OCI-LY1 (cell line): ENCODE measurements at regions not wholly inside any gene's neighbourhood (a gene's known extent, or its start where the extent isn't known, plus 50 kb on each side); places are given as distances from the start of the nearest gene placed in this dataset.

Experiments used
- H2AFZ ChIP-seq: fragments of 200-600 bp; sonication (generic), shearing (Covaris generic); 2 replicates; pipeline ENCODE4 v1.6.0; 2014; ENCODE audit warnings: antibody characterized with exemption, mild to moderate bottlenecking, low read length
- H3F3A ChIP-seq: fragments of 200-600 bp; sonication (generic), shearing (Covaris generic); 2 replicates; pipeline ENCODE4 v1.6.0; 2014; ENCODE audit warnings: mild to moderate bottlenecking, antibody characterized with exemption, low read length, moderate library complexity; ENCODE audit not compliant: insufficient read depth
- H3K27ac ChIP-seq: fragments of 200-600 bp; sonication (generic); 2 replicates; pipeline ENCODE4 v1.5.1; 2014; ENCODE audit warnings: low read length, mixed run types, mild to moderate bottlenecking, low read depth; ENCODE audit not compliant: poor library complexity, severe bottlenecking
- H3K27me3 ChIP-seq: fragments of 200-600 bp; sonication (generic); 2 replicates; pipeline ENCODE4 v1.6.0; 2014; ENCODE audit warnings: antibody characterized with exemption, mild to moderate bottlenecking, low read length, moderate library complexity; ENCODE audit not compliant: insufficient read depth
- H3K36me3 ChIP-seq: fragments of 200-600 bp; sonication (generic); 2 replicates; pipeline ENCODE4 v1.6.1; 2014; ENCODE audit warnings: mild to moderate bottlenecking, antibody characterized with exemption, low read length, moderate library complexity, mixed read lengths; ENCODE audit not compliant: insufficient read depth
- H3K4me1 ChIP-seq: fragments of 200-600 bp; sonication (generic); 2 replicates; pipeline ENCODE4 v1.5.1; 2014; ENCODE audit warnings: mild to moderate bottlenecking, low read length, moderate library complexity; ENCODE audit not compliant: insufficient read depth, severe bottlenecking
- H3K4me2 ChIP-seq: fragments of 200-600 bp; sonication (generic), shearing (Covaris generic); 2 replicates; pipeline ENCODE4 v1.6.1; 2014; ENCODE audit warnings: low read length
- H3K4me3 ChIP-seq: fragments of 200-600 bp; sonication (generic); 2 replicates; pipeline ENCODE4 v1.5.1; 2014; ENCODE audit warnings: low read length, low read depth, mild to moderate bottlenecking, mixed read lengths; ENCODE audit not compliant: poor library complexity, severe bottlenecking
- H3K79me2 ChIP-seq: fragments of 200-600 bp; shearing (Covaris generic); 2 replicates; pipeline ENCODE4 v1.6.1; 2016; ENCODE audit warnings: mixed run types, low read length, mixed read lengths; ENCODE audit not compliant: insufficient read depth
- H3K9ac ChIP-seq: fragments of 200-600 bp; sonication (generic), shearing (Covaris generic); 2 replicates; pipeline ENCODE4 v1.6.1; 2014; ENCODE audit warnings: mild to moderate bottlenecking, low read length, mixed read lengths
- H3K9me2 ChIP-seq: fragments of 200-600 bp; sonication (generic), shearing (Covaris generic); 2 replicates; pipeline ENCODE4 v1.6.1; 2014; ENCODE audit warnings: low read depth, mild to moderate bottlenecking, low read length, mixed read lengths
- H3K9me3 ChIP-seq: fragments of 200-600 bp; shearing (Covaris generic); 2 replicates; pipeline ENCODE4 v1.6.1; 2014; ENCODE audit warnings: low read length, mixed read lengths
- H4K20me1 ChIP-seq: fragments of 200-600 bp; sonication (generic), shearing (Covaris generic); 2 replicates; pipeline ENCODE4 v1.6.0; 2016; ENCODE audit warnings: mild to moderate bottlenecking, low read length; ENCODE audit not compliant: insufficient read depth
- CTCF ChIP-seq: fragments of 200-600 bp; sonication (generic), shearing (Covaris generic); IDR thresholded peaks from 2 replicates; pipeline ENCODE4 v1.5.1; 2017; ENCODE audit warnings: mild to moderate bottlenecking, antibody characterized with exemption, low read length, moderate library complexity, mixed read lengths
- EZH2 ChIP-seq: fragments of 200-600 bp; sonication (generic), shearing (Covaris generic); IDR thresholded peaks from 2 replicates; pipeline ENCODE4 v1.8.0; 2017; ENCODE audit warnings: borderline replicate concordance, mixed run types, mild to moderate bottlenecking, antibody characterized with exemption, low read length, moderate library complexity, mixed read lengths

GRCh38 chr3:126257984-126258383, 77.6 kb upstream of the ALDH1L1 start:
- no peaks in the 10 kb centered on the region for H3K9me2 ChIP-seq
- H3K4me3 ChIP-seq, result no peak overlapping the region
- H3K36me3 ChIP-seq, result no peaks in the 10 kb centered on the region
- no peak overlapping the region for H3K4me2 ChIP-seq
- TF ChIP-seq CTCF (no peak), EZH2 (no peak)
- no peaks in the 10 kb centered on the region for H3K79me2 ChIP-seq
- H3F3A ChIP-seq, result no peaks in the 10 kb centered on the region
- no peak overlapping the region for H3K27ac ChIP-seq
- no peak overlapping the region for H3K9ac ChIP-seq
- H3K27me3 ChIP-seq, result 0 out of 2 replicates have a peak, but pooled peaks cover 1% of the 10 kb centered on the region
- no peaks in the 10 kb centered on the region for H3K4me1 ChIP-seq
- no peaks in the 10 kb centered on the region for H4K20me1 ChIP-seq
- no peaks in the 10 kb centered on the region for H3K9me3 ChIP-seq
- no peak overlapping the region for H2AFZ ChIP-seq

- Histone ChIP-seq H3F3A (no peaks in the 10 kb centered on the region), H3K36me3 (no peaks in the 10 kb centered on the region), H3K27me3 (no peaks in the 10 kb centered on the region), H3K9ac (no peak overlapping the region), H3K4me3 (no peak overlapping the region), H3K4me2 (no peak overlapping the region), H3K4me1 (no peaks in the 10 kb centered on the region), H3K79me2 (no peaks in the 10 kb centered on the region), H3K9me2 (no peaks in the 10 kb centered on the region), H2AFZ (no peak overlapping the region), H3K9me3 (no peaks in the 10 kb centered on the region), H3K27ac (no peak overlapping the region), H4K20me1 (no peaks in the 10 kb centered on the region)
- no peak for TF ChIP-seq EZH2
- no peak for TF ChIP-seq CTCF
Measured at GRCh38 chr3:126257174-126257573, 76.8 kb upstream of the ALDH1L1 start.

GRCh38 chr3:126256251-126256650, 75.9 kb upstream of the ALDH1L1 start:
- Histone ChIP-seq H3K27ac (no peak overlapping the region), H3F3A (no peaks in the 10 kb centered on the region), H3K27me3 (no peaks in the 10 kb centered on the region), H3K9ac (no peak overlapping the region), H3K4me1 (no peaks in the 10 kb centered on the region), H4K20me1 (no peaks in the 10 kb centered on the region), H3K4me2 (no peak overlapping the region), H3K9me2 (no peaks in the 10 kb centered on the region), H2AFZ (no peak overlapping the region), H3K9me3 (no peaks in the 10 kb centered on the region), H3K79me2 (no peaks in the 10 kb centered on the region), H3K36me3 (no peaks in the 10 kb centered on the region), H3K4me3 (no peak overlapping the region)
- no peak for TF ChIP-seq CTCF
- no peak for TF ChIP-seq EZH2
